H1 (cell line): ENCODE measurements at regions not wholly inside any gene's neighbourhood (a gene's known extent, or its start where the extent isn't known, plus 50 kb on each side); places are given as distances from the start of the nearest gene placed in this dataset.

Experiments
- CTCF ChIA-PET: fragments of 300-600 bp; sonication (Branson Sonifier 250); formaldehyde crosslinking; loops from one replicate; lab custom pipeline; 2021; ENCODE audit not compliant: partially characterized antibody; lab: Charles Lee
- POLR2A ChIA-PET: fragments of 300-600 bp; sonication (Branson Sonifier 250); formaldehyde crosslinking; loops from one replicate; lab custom pipeline; 2021; ENCODE audit warnings: inconsistent platforms; ENCODE audit not compliant: partially characterized antibody; lab: Charles Lee
- DNase-seq, 2 experiments: peaks; one replicate each; pipeline versions ENCODE4 v3.0.0 to v3.0.0-alpha.2; 2010 to 2022; ENCODE audit warnings: low spot score in 2 of 2, low read depth in 1 of 2, mixed read lengths in 1 of 2
- FAIRE-seq: peaks from 2 replicates; lab custom pipeline; 2011; peaks lifted over from hg19 to GRCh38; lab: Jason Lieb, UNC
- H2AFZ ChIP-seq: 2 replicates; pipeline ENCODE4 v1.8.1; 2012; ENCODE audit warnings: low read length, inconsistent platforms
- H2AK5ac ChIP-seq: 2 replicates; pipeline ENCODE4 v1.6.1; 2013; ENCODE audit warnings: low read depth, low read length
- H2BK120ac ChIP-seq: replicated peaks from 2 replicates; pipeline ENCODE3; 2013; ENCODE audit warnings: low read depth, low read length, inconsistent platforms
- H2BK12ac ChIP-seq: 2 replicates; pipeline ENCODE4 v1.6.1; 2013; ENCODE audit warnings: low read depth, low read length
- H2BK15ac ChIP-seq: 2 replicates; pipeline ENCODE4 v1.6.1; 2013; ENCODE audit warnings: low read length
- H2BK20ac ChIP-seq: 2 replicates; pipeline ENCODE4 v1.6.1; 2013; ENCODE audit warnings: low read length
- H2BK5ac ChIP-seq: 2 replicates; pipeline ENCODE4 v1.6.1; 2013; ENCODE audit warnings: low read depth, low read length
- H3K14ac ChIP-seq: 2 replicates; pipeline ENCODE4 v1.6.1; 2013; ENCODE audit warnings: inconsistent platforms; ENCODE audit not compliant: insufficient read length
- H3K18ac ChIP-seq: 2 replicates; pipeline ENCODE4 v1.6.1; 2013; ENCODE audit warnings: low read length; ENCODE audit errors: extremely low read depth
- H3K23ac ChIP-seq: 2 replicates; pipeline ENCODE4 v1.6.1; 2013; ENCODE audit warnings: inconsistent platforms; ENCODE audit not compliant: insufficient read length
- H3K23me2 ChIP-seq: 2 replicates; pipeline ENCODE4 v1.6.1; 2013; ENCODE audit warnings: low read depth, low read length
- H3K27ac ChIP-seq: 2 replicates; pipeline ENCODE4 v1.6.1; 2011; ENCODE audit warnings: low read depth, low read length, inconsistent platforms
- H3K27me3 ChIP-seq, 4 experiments: replicated peaks in 1 of 4; 1 replicate in 1 of 4; 2 replicates in 3 of 4; pipeline versions ENCODE4 v1.6.1 to v1.8.1; 2011 to 2013; ENCODE audit warnings: low read length in 3 of 4, mild to moderate bottlenecking in 3 of 4, inconsistent platforms in 2 of 4, mixed read lengths in 2 of 4, moderate library complexity in 1 of 4; ENCODE audit not compliant: control insufficient read depth in 3 of 4, insufficient read depth in 3 of 4; ENCODE audit errors: extremely low read depth in 1 of 4
- H3K36me3 ChIP-seq, 4 experiments: 2 replicates each; pipeline versions ENCODE4 v1.6.1 to v1.8.1; 2011 to 2013; ENCODE audit warnings: mild to moderate bottlenecking in 4 of 4, low read length in 3 of 4, moderate library complexity in 2 of 4, control low read depth in 1 of 4, inconsistent platforms in 1 of 4; ENCODE audit not compliant: insufficient read depth in 4 of 4, control insufficient read depth in 2 of 4
- H3K4ac ChIP-seq: replicated peaks from 2 replicates; pipeline ENCODE3; 2013; ENCODE audit warnings: low read length, low read depth, mixed read lengths, inconsistent platforms; ENCODE audit not compliant: insufficient read length
- H3K4me1 ChIP-seq, 4 experiments: replicated peaks in 1 of 4; 1 replicate in 1 of 4; 2 replicates in 3 of 4; pipeline versions ENCODE4 v1.6.1 to v1.8.1; 2011 to 2013; ENCODE audit warnings: low read length in 3 of 4, inconsistent platforms in 2 of 4, mixed read lengths in 1 of 4; ENCODE audit not compliant: insufficient read depth in 4 of 4, control insufficient read depth in 3 of 4
- H3K4me2 ChIP-seq, 2 experiments: 2 replicates each; pipeline versions ENCODE4 v1.6.1 to v1.8.1; 2011 to 2013; ENCODE audit warnings: low read depth in 2 of 2, low read length in 2 of 2, control low read depth in 1 of 2, inconsistent platforms in 1 of 2, mild to moderate bottlenecking in 1 of 2; ENCODE audit not compliant: insufficient read depth in 1 of 2
- H3K4me3 ChIP-seq, 4 experiments: fragments of 200-600, 300-600 bp in 1 of 4; sonication (generic), shearing (Covaris generic), sonication (Bioruptor Twin) in 1 of 4; 2 replicates each; pipeline versions ENCODE4 v1.5.1 to v1.8.1; 2011 to 2016; ENCODE audit warnings: low read length in 4 of 4, low read depth in 3 of 4, control low read depth in 2 of 4, inconsistent platforms in 2 of 4, mild to moderate bottlenecking in 2 of 4, mixed read lengths in 1 of 4, moderate library complexity in 1 of 4; ENCODE audit not compliant: insufficient read depth in 2 of 4; ENCODE audit errors: extremely low read depth in 1 of 4
- H3K56ac ChIP-seq: replicated peaks from 2 replicates; pipeline ENCODE3; 2013; ENCODE audit warnings: low read depth, mild to moderate bottlenecking, mixed read lengths, low read length, inconsistent platforms; ENCODE audit not compliant: insufficient read length
- H3K79me1 ChIP-seq: 2 replicates; pipeline ENCODE4 v1.6.1; 2013; ENCODE audit warnings: low read depth, low read length, control low read depth
- H3K79me2 ChIP-seq, 2 experiments: 2 replicates each; pipeline versions ENCODE4 v1.6.1 to v1.8.1; 2012 to 2013; ENCODE audit warnings: low read length in 2 of 2, mild to moderate bottlenecking in 2 of 2, inconsistent platforms in 1 of 2; ENCODE audit not compliant: insufficient read depth in 2 of 2, control insufficient read depth in 1 of 2
- H3K9ac ChIP-seq, 4 experiments: replicated peaks in 1 of 4; 1 replicate in 1 of 4; 2 replicates in 3 of 4; pipeline versions ENCODE4 v1.6.1 to v1.8.1; 2011 to 2013; ENCODE audit warnings: low read depth in 3 of 4, low read length in 3 of 4, control low read depth in 2 of 4, mild to moderate bottlenecking in 2 of 4, moderate library complexity in 2 of 4, inconsistent platforms in 1 of 4; ENCODE audit errors: extremely low read depth in 1 of 4
- H3K9me3 ChIP-seq, 2 experiments: 2 replicates each; pipeline versions ENCODE4 v1.6.1 to v1.8.1; 2012 to 2013; ENCODE audit warnings: mild to moderate bottlenecking in 2 of 2, moderate library complexity in 2 of 2, control low read depth in 1 of 2, inconsistent platforms in 1 of 2, low read depth in 1 of 2, low read length in 1 of 2, mixed read lengths in 1 of 2; ENCODE audit not compliant: insufficient read depth in 2 of 2
- H4K20me1 ChIP-seq, 2 experiments: replicated peaks in 1 of 2; 2 replicates each; pipeline versions ENCODE3 to v1.8.1; 2011 to 2013; ENCODE audit warnings: inconsistent platforms in 2 of 2, low read length in 2 of 2, mild to moderate bottlenecking in 1 of 2; ENCODE audit not compliant: insufficient read depth in 2 of 2, control insufficient read depth in 1 of 2
- H4K5ac ChIP-seq: 2 replicates; pipeline ENCODE4 v1.6.1; 2013; ENCODE audit warnings: low read length, low read depth, mixed read lengths, inconsistent platforms; ENCODE audit not compliant: insufficient read length
- H4K8ac ChIP-seq: 2 replicates; pipeline ENCODE4 v1.8.0; 2013; ENCODE audit warnings: mild to moderate bottlenecking, moderate library complexity, low read length, inconsistent platforms; ENCODE audit not compliant: insufficient read depth; ENCODE audit errors: extremely low read depth
- H4K91ac ChIP-seq: replicated peaks from 2 replicates; pipeline ENCODE3; 2013; ENCODE audit warnings: low read length, mixed read lengths, inconsistent platforms; ENCODE audit not compliant: insufficient read length
- BCL11A ChIP-seq, 2 experiments: IDR thresholded peaks; one replicate each; pipeline ENCODE4 v1.6.1; 2011; ENCODE audit warnings: low read depth in 2 of 2, low read length in 2 of 2, mild to moderate bottlenecking in 2 of 2
- HDAC6 ChIP-seq: IDR thresholded peaks from one replicate; pipeline ENCODE4 v1.7.1; 2012; ENCODE audit warnings: low read depth, mild to moderate bottlenecking, inconsistent platforms, low read length, moderate library complexity
- MAFK ChIP-seq: IDR thresholded peaks from 2 replicates; pipeline ENCODE4 v1.6.1; 2012; ENCODE audit warnings: low read depth, mild to moderate bottlenecking, improper control_type of control experiment, low read length
- NANOG ChIP-seq: IDR thresholded peaks from 2 replicates; pipeline ENCODE4 v1.6.1; 2011; ENCODE audit warnings: low read length, low read depth, mild to moderate bottlenecking, inconsistent platforms; ENCODE audit not compliant: insufficient read depth, poor library complexity, severe bottlenecking
- POLR2AphosphoS5 ChIP-seq: IDR thresholded peaks from 2 replicates; pipeline ENCODE4 v1.6.1; 2011; ENCODE audit warnings: low read depth, low read length
- RAD21 ChIP-seq, 2 experiments: IDR thresholded peaks in 1 of 2; conservative IDR thresholded peaks in 1 of 2; 2 replicates each; pipeline ENCODE4 v1.6.1; 2011; ENCODE audit warnings: low read depth in 2 of 2, low read length in 2 of 2, improper control_type of control experiment in 1 of 2, inconsistent platforms in 1 of 2, mild to moderate bottlenecking in 1 of 2, moderate library complexity in 1 of 2
- YY1 ChIP-seq: IDR thresholded peaks from 2 replicates; pipeline ENCODE4 v1.6.1; 2011; ENCODE audit warnings: low read depth, mild to moderate bottlenecking, low read length
- WGBS, 2 experiments: shearing (Covaris generic) in 1 of 2; methylation state at CpG; one replicate each; pipeline versions ENCODE4 v1.1.6 to v1.1.7; 2013 to 2015; ENCODE audit warnings: low lambda C conversion rate in 2 of 2, mixed read lengths in 2 of 2, inconsistent platforms in 1 of 2, low coverage in 1 of 2, missing lambda C conversion rate in 1 of 2; ENCODE audit not compliant: insufficient replicate concordance in 2 of 2, insufficient coverage in 1 of 2, insufficient read length in 1 of 2; ENCODE audit errors: extremely low coverage in 1 of 2, missing lambda C conversion rate in 1 of 2; 5-methylcytosine and 5-hydroxymethylcytosine counted together
- TF ChIP-seq, protein P1 (sequence below): IDR thresholded peaks from 2 replicates; pipeline ENCODE4 v1.6.1; 2012; ENCODE audit warnings: inconsistent platforms
- TF ChIP-seq, protein P2 (sequence below), 3 experiments: IDR thresholded peaks; 1 replicate in 2 of 3; 2 replicates in 1 of 3; pipeline versions ENCODE4 v1.5.1 to v1.6.1; 2011; ENCODE audit warnings: low read length in 3 of 3, mild to moderate bottlenecking in 3 of 3, inconsistent platforms in 2 of 3, low read depth in 1 of 3, moderate library complexity in 1 of 3; ENCODE audit not compliant: insufficient read depth in 1 of 3; ENCODE audit errors: control extremely low read depth in 1 of 3

DNA sequence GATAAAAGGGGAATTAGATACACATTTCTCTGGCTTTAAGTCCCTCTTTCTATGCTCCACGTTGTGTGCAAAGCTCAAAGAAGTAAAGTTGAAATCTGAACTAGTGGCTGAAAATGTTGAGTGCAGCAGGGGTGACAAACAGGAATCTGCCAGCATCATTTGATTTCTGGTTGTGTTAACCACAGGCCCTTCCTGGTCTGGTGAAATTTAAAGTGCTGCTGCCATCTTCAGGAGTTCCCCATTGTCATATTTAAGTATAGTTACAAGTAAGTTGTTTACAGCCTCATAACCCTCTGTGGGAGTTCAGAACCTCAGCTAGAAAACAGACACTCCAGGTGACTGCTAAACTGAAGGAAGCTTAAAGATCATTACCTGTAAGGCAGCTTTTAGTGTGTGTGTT is 90.9 kb upstream of the CCDC196 start:
- Histone ChIP-seq H4K20me1 (no peaks in the 10 kb centered on the region), H3K4ac (no peak overlapping the region), H2BK12ac (no peak overlapping the region), H3K23ac (no peak overlapping the region), H2BK15ac (no peak overlapping the region), H3K23me2 (no peaks in the 10 kb centered on the region), H3K27ac (no peak overlapping the region), H2BK120ac (no peak overlapping the region), H2AK5ac (no peak overlapping the region), H3K18ac (no peak overlapping the region), H3K4me3 (no peak overlapping the region), H3K9ac (no peak overlapping the region), H3K79me2 (no peaks in the 10 kb centered on the region), H3K79me1 (no peaks in the 10 kb centered on the region), H4K91ac (no peak overlapping the region), H2BK5ac (no peak overlapping the region), H2AFZ (peak overlapping the region; percentile 77), H2BK20ac (no peak overlapping the region), H3K36me3 (no peaks in the 10 kb centered on the region), H3K4me2 (no peak overlapping the region), H4K5ac (no peak overlapping the region), H3K14ac (no peak overlapping the region), H3K56ac (no peak overlapping the region), H4K8ac (no peak overlapping the region), H3K9me3 (no peaks in the 10 kb centered on the region), H3K4me1 (no peaks in the 10 kb centered on the region; a peak in 2 of 7 replicates), H3K27me3 (no peaks in the 10 kb centered on the region)
- POLR2A ChIA-PET, result no interaction called here
- TF ChIP-seq POLR2AphosphoS5, result no peak
- TF ChIP-seq RAD21 (IDR thresholded peaks at IDR 0.05 in 1 of 2, conservative IDR thresholded peaks at IDR 0.05 in 1 of 2; ENCODE audit: low read depth in 2 of 2, low read length in 2 of 2), result peak; percentile 24 to 43; a peak in 3 of 4 replicates
- TF ChIP-seq BCL11A (IDR thresholded peaks at IDR 0.05; ENCODE audit: low read depth in 2 of 2, low read length in 2 of 2), result no peak
- TF ChIP-seq, protein P1, sequence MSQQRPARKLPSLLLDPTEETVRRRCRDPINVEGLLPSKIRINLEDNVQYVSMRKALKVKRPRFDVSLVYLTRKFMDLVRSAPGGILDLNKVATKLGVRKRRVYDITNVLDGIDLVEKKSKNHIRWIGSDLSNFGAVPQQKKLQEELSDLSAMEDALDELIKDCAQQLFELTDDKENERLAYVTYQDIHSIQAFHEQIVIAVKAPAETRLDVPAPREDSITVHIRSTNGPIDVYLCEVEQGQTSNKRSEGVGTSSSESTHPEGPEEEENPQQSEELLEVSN, result no peak
- TF ChIP-seq, protein P2, sequence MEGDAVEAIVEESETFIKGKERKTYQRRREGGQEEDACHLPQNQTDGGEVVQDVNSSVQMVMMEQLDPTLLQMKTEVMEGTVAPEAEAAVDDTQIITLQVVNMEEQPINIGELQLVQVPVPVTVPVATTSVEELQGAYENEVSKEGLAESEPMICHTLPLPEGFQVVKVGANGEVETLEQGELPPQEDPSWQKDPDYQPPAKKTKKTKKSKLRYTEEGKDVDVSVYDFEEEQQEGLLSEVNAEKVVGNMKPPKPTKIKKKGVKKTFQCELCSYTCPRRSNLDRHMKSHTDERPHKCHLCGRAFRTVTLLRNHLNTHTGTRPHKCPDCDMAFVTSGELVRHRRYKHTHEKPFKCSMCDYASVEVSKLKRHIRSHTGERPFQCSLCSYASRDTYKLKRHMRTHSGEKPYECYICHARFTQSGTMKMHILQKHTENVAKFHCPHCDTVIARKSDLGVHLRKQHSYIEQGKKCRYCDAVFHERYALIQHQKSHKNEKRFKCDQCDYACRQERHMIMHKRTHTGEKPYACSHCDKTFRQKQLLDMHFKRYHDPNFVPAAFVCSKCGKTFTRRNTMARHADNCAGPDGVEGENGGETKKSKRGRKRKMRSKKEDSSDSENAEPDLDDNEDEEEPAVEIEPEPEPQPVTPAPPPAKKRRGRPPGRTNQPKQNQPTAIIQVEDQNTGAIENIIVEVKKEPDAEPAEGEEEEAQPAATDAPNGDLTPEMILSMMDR (IDR thresholded peaks at IDR 0.05; ENCODE audit: control extremely low read depth in 1 of 3, insufficient read depth in 1 of 3, low read depth in 1 of 3, low read length in 3 of 3), result peak in 2 of 3 experiments; percentile 4 to 13; a peak in 2 of 4 replicates
- no peak for TF ChIP-seq NANOG
- TF ChIP-seq MAFK, result no peak
- no peak for TF ChIP-seq HDAC6
- no peak for TF ChIP-seq YY1
- no peak for DNase-seq
- no peak for FAIRE-seq
- WGBS, 2 experiments, result 54% methylated on average over 1 of the region's 1 CpG; no CpG with 5 or more reads in 1 of the 2 experiments
- CTCF ChIA-PET, result interaction anchor here (0.6 to 2.0 kb wide), 9 partner anchors 8 to 68 kb away, joined by 3 to 10 read pairs (median 4); no protein-coding TSS in a partner anchor
